ENCODE measurements at regions not wholly inside any gene's neighbourhood (a gene's known extent, or its start where the extent isn't known, plus 50 kb on each side); places are given as distances from the start of the nearest gene placed in this dataset.

GRCh38 chrX:19172741-19173140, 50.5 kb upstream of the ADGRG2 start:
- Mint-ChIP-seq H3K27ac (no peak overlapping the region), H3K36me3 (ENCODE audit: low read depth) (no peaks in the 10 kb centered on the region), H3K4me3 (no peak overlapping the region), H3K9me3 (no peaks in the 10 kb centered on the region), H3K4me1 (no peaks in the 10 kb centered on the region), H3K27me3 (no peaks in the 10 kb centered on the region)
- ChIA-PET POLR2A (no interaction called here), CTCF (no interaction called here)
- ATAC-seq (ENCODE audit: low read depth) (no peak), DNase-seq (no peak)
- intact Hi-C loops (cut with micrococcal nuclease) = no loop called here
- no peak for TF ChIP-seq CTCF (IDR thresholded peaks at IDR 0.05)

- DNase-seq (no peak), ATAC-seq (ENCODE audit: low read depth) (no peak)
- ChIA-PET POLR2A (no interaction called here), CTCF (no interaction called here)
- intact Hi-C loops (cut with micrococcal nuclease) = no loop called here
- TF ChIP-seq CTCF (IDR thresholded peaks at IDR 0.05) = no peak
- Mint-ChIP-seq H3K36me3 (ENCODE audit: low read depth) (no peaks in the 10 kb centered on the region), H3K9me3 (no peaks in the 10 kb centered on the region), H3K4me1 (no peaks in the 10 kb centered on the region), H3K27me3 (no peaks in the 10 kb centered on the region), H3K27ac (no peak overlapping the region), H3K4me3 (no peak overlapping the region)
Measured at GRCh38 chrX:19174401-19175025, 52.2 kb upstream of the ADGRG2 start.

- Mint-ChIP-seq H3K27ac (no peak overlapping the region), H3K4me3 (no peak overlapping the region), H3K27me3 (no peaks in the 10 kb centered on the region), H3K36me3 (ENCODE audit: low read depth) (no peaks in the 10 kb centered on the region), H3K9me3 (no peaks in the 10 kb centered on the region), H3K4me1 (no peaks in the 10 kb centered on the region)
- POLR2A ChIA-PET = interaction anchor here (0.5 kb wide), 1 partner anchor 7 kb away, joined by 3 read pairs; no protein-coding TSS in a partner anchor
- CTCF ChIA-PET = no interaction called here
- no peak for TF ChIP-seq CTCF (IDR thresholded peaks at IDR 0.05)
- no peak for DNase-seq
- intact Hi-C loops (cut with micrococcal nuclease) = no loop called here
- ATAC-seq (ENCODE audit: low read depth) = no peak
Measured at GRCh38 chrX:19176901-19177630, 54.8 kb upstream of the ADGRG2 start.

- CTCF ChIA-PET = no interaction called here
- no peak overlapping the region for H3K27ac Mint-ChIP-seq
Measured at GRCh38 chrX:19177721-19178120, 55.5 kb upstream of the ADGRG2 start.

More at GRCh38 chrX:19177721-19178120, 55.5 kb upstream of the ADGRG2 start:
- Mint-ChIP-seq H3K4me3 (no peak overlapping the region), H3K27me3 (no peaks in the 10 kb centered on the region), H3K36me3 (ENCODE audit: low read depth) (no peaks in the 10 kb centered on the region), H3K4me1 (no peaks in the 10 kb centered on the region), H3K9me3 (no peaks in the 10 kb centered on the region)
- DNase-seq (no peak), ATAC-seq (ENCODE audit: low read depth) (no peak)
- intact Hi-C loops (cut with micrococcal nuclease) = no loop called here
- POLR2A ChIA-PET = no interaction called here
- TF ChIP-seq CTCF (IDR thresholded peaks at IDR 0.05) = no peak

Data from activated B cell treated with CpG ODN at 0.5 μM for 24 hours (primary cell).